Fibroblast of mammary gland (primary cell): ENCODE measurements at regions not wholly inside any gene's neighbourhood (a gene's known extent, or its start where the extent isn't known, plus 50 kb on each side); places are given as distances from the start of the nearest gene placed in this dataset.

ENCODE experiments used
- DNase-seq: peaks from one replicate; pipeline ENCODE4 v3.0.0-alpha.2; 2010; ENCODE audit warnings: low read depth
- H3K4me3 ChIP-seq: 2 replicates; pipeline ENCODE4 v1.5.1; 2011; ENCODE audit warnings: low read depth, mild to moderate bottlenecking, low read length, moderate library complexity; ENCODE audit not compliant: control insufficient read depth
- TF ChIP-seq, protein P1 (sequence below): conservative IDR thresholded peaks from 2 replicates; pipeline ENCODE4 v1.5.1; 2011; ENCODE audit warnings: low read depth, low read length, inconsistent platforms; ENCODE audit not compliant: control insufficient read depth, insufficient read depth

DNA sequence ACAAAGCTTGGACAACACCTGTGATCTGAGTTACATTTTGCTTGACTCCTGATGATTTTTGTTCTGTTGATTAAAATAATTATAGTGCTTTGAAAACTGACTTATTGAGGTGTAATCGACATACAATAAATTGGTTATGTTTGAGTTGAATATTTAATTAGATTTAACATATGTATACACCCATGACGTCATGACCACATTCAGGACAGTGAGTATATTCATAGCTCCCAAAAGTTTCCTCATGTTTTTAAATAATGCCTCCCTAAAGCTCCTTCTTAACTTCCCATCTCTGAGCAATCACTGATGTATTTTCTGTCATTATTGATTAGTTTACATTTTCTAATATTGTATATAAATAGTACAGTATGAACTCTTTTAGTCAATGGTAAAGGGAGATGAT lies 801.2 kb downstream of the PDCD6IP start:
- no peak overlapping the region for H3K4me3 ChIP-seq
- DNase-seq = no peak
- TF ChIP-seq, protein P1, sequence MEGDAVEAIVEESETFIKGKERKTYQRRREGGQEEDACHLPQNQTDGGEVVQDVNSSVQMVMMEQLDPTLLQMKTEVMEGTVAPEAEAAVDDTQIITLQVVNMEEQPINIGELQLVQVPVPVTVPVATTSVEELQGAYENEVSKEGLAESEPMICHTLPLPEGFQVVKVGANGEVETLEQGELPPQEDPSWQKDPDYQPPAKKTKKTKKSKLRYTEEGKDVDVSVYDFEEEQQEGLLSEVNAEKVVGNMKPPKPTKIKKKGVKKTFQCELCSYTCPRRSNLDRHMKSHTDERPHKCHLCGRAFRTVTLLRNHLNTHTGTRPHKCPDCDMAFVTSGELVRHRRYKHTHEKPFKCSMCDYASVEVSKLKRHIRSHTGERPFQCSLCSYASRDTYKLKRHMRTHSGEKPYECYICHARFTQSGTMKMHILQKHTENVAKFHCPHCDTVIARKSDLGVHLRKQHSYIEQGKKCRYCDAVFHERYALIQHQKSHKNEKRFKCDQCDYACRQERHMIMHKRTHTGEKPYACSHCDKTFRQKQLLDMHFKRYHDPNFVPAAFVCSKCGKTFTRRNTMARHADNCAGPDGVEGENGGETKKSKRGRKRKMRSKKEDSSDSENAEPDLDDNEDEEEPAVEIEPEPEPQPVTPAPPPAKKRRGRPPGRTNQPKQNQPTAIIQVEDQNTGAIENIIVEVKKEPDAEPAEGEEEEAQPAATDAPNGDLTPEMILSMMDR = no peak

DNA sequence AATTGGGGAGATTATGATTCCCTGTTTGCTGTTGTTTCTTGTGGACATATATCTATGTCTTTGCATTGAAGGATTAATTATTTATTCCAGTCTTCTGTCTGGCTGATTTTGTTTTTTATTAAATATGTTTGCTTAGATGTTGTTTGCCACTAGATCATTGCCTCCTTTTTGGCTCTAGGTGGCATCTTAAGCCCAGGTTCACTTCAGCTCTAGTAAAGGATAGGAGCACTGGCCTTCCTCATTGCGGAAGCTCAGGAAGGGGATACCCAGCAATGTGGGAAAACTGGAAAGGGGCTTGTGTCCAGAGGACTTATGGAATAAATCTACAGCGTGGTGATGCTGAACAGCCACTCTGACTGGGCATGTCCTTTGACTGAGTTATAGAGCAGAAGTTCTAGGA lies 821.6 kb downstream of the PDCD6IP start:
- TF ChIP-seq, protein P1 = no peak
- no peak for DNase-seq
- no peak overlapping the region for H3K4me3 ChIP-seq

DNA sequence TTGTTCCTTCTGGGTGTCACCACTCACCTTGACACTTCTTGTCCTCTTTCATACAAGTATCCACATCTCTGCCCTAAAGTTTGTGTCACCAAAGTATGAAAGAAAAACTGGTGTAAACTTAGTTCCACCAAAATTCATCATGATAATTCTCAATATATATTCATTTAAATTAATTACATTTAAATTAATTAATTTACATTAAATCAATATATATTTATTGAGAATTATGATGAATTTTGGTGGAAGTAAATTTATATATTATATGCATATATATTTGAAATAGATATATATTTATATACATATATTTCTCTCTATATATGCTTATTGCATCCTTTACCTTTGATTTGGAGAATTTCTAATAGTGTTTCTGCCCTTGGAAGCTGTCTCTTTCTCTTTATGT lies 828.3 kb downstream of the PDCD6IP start:
- TF ChIP-seq, protein P1 = no peak
- H3K4me3 ChIP-seq = no peak overlapping the region
- no peak for DNase-seq

DNA sequence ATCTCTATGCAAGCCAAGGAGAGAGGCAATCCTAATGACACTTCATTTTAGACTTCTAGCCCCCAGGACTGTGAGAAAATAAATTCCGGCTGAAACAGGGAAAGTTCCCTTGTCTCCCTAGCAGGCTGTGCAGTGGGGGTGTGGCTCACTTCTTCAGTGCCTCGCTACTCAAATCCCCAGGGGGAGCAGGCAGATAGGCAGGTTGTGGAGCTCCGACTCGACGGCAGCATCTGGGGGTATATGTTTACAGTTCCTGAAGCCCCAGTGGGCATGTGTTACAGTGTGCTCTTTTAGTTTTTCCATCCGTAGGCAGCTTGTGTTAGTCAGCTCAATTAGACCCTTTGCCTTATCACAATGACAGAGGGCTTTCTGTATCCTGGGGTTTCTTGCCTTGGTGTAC lies 836.5 kb downstream of the PDCD6IP start:
- no peak for DNase-seq
- TF ChIP-seq, protein P1 = no peak
- no peak overlapping the region for H3K4me3 ChIP-seq

DNA sequence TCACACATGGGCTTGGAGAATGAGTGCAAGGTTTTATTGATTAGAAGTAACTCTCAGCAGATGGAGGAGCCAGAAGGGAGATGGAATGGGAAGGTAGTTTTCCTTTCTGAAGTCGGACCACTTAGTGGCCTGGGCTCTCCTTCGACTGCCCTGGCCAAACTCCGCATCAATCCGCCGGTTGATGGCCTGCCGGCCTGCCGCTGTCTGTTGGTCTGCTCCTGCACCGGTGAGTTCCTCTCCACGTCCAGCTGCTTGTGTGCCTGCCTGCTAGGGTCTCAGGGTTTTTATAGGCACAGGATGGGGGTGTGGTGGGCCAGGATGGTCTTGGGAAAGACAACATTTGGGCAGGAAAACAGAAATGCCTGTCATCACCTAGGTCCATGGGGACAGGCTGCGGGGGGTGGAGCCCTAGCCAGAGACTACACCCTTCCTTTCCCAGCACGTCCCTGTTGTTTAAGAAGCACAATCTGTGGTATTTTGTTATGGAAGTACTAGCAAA lies 837.0 kb downstream of the PDCD6IP start:
- no peak for DNase-seq
- no peak overlapping the region for H3K4me3 ChIP-seq
- TF ChIP-seq, protein P1 = no peak

DNA sequence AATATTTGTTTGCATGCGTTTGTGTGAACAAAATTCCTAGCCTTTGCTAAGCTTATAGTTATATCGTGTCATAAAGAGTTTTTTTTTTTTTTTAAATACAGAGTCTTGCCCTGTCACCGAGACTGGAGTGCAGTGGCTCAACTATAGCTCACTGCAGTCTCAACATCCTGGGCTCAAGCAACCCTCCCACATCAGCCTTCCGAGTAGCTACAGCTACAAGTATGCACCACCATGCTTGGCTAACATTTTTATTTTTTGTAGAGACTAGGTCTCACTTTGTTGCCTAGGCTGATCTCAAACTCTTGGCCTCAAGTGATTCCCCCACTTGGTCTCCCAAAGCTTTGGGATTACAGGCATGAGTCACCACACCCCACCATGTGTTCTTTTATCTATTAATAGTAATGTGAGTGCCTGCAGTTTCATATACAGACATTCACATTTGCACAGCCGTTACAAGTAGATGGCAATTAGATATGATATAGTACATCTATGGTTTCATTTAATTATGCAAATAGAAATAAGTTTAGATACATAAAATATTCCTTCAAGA lies 848.6 kb downstream of the PDCD6IP start:
- no peak for DNase-seq
- no peak overlapping the region for H3K4me3 ChIP-seq
- TF ChIP-seq, protein P1 = no peak

DNA sequence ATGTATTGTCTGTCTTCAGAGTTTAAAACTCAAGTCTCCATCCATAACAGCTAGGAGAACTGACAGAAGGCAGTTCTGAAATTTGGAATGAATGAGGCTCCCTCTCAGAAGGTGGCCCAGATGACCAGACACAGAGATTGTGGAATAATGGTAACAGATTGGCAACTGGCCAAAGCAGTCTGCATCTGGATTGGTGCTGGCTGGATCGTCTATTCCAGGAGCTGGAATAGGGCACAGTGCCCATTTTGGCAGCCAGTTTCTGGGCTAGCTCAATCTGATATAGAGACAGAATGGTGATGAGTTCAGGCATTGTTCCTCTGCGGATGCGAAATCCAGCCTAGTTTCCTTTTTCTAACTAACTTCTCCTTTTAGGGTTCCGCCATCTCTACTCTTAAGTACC lies 851.7 kb downstream of the PDCD6IP start:
- no peak for DNase-seq
- H3K4me3 ChIP-seq = no peak overlapping the region
- TF ChIP-seq, protein P1 = no peak
